H9 (cell line): ENCODE measurements at regions not wholly inside any gene's neighbourhood (a gene's known extent, or its start where the extent isn't known, plus 50 kb on each side); places are given as distances from the start of the nearest gene placed in this dataset.

ENCODE experiments used
- DNase-seq: peaks from one replicate; pipeline ENCODE4 v3.0.0-alpha.2; 2017
- H2AFZ ChIP-seq: one replicate; pipeline ENCODE4 v1.6.1; 2013; ENCODE audit warnings: mild to moderate bottlenecking, low read length, control low read depth, moderate library complexity
- H2AK5ac ChIP-seq: 2 replicates; pipeline ENCODE4 v1.6.1; 2013; ENCODE audit warnings: low read length, control low read depth, mixed read lengths; ENCODE audit not compliant: insufficient read length
- H2BK120ac ChIP-seq: one replicate; pipeline ENCODE4 v1.6.1; 2013; ENCODE audit warnings: low read depth, mild to moderate bottlenecking, low read length, control low read depth, inconsistent platforms; ENCODE audit not compliant: poor library complexity, severe bottlenecking
- H2BK12ac ChIP-seq: 2 replicates; pipeline ENCODE4 v1.6.1; 2013; ENCODE audit warnings: low read length, control low read depth, mixed read lengths, low read depth; ENCODE audit not compliant: insufficient read length
- H2BK15ac ChIP-seq: 2 replicates; pipeline ENCODE4 v1.6.1; 2013; ENCODE audit warnings: low read depth, low read length, control low read depth
- H2BK20ac ChIP-seq: one replicate; pipeline ENCODE4 v1.6.1; 2013; ENCODE audit warnings: low read depth, mild to moderate bottlenecking, low read length, control low read depth, inconsistent platforms; ENCODE audit not compliant: poor library complexity, severe bottlenecking
- H2BK5ac ChIP-seq: 2 replicates; pipeline ENCODE4 v1.6.1; 2013; ENCODE audit warnings: low read length, control low read depth, mixed read lengths; ENCODE audit not compliant: insufficient read length
- H3K14ac ChIP-seq: 2 replicates; pipeline ENCODE4 v1.6.1; 2013; ENCODE audit warnings: low read length, control low read depth; ENCODE audit not compliant: insufficient read depth
- H3K18ac ChIP-seq: 2 replicates; pipeline ENCODE4 v1.6.1; 2013; ENCODE audit warnings: low read depth, mild to moderate bottlenecking, mixed read lengths, low read length, control low read depth; ENCODE audit not compliant: insufficient read length
- H3K23ac ChIP-seq: 2 replicates; pipeline ENCODE4 v1.6.1; 2013; ENCODE audit warnings: low read length, control low read depth, mixed read lengths, low read depth; ENCODE audit not compliant: insufficient read length
- H3K23me2 ChIP-seq: 2 replicates; pipeline ENCODE4 v1.6.1; 2013; ENCODE audit warnings: low read depth, mild to moderate bottlenecking, mixed read lengths, low read length, control low read depth; ENCODE audit not compliant: insufficient read length, poor library complexity, severe bottlenecking
- H3K27ac ChIP-seq: 2 replicates; pipeline ENCODE4 v1.5.1; 2013; ENCODE audit warnings: low read length, control low read depth, mixed read lengths, low read depth; ENCODE audit not compliant: insufficient read length
- H3K27me3 ChIP-seq: 2 replicates; pipeline ENCODE4 v1.6.1; 2013; ENCODE audit warnings: low read length, control low read depth, inconsistent platforms; ENCODE audit not compliant: insufficient read depth
- H3K4ac ChIP-seq: 2 replicates; pipeline ENCODE4 v1.6.1; 2013; ENCODE audit warnings: low read depth, mild to moderate bottlenecking, control low read depth, inconsistent platforms, low read length, moderate library complexity
- H3K4me1 ChIP-seq: 2 replicates; pipeline ENCODE4 v1.6.1; 2013; ENCODE audit warnings: low read length, control low read depth, inconsistent platforms; ENCODE audit not compliant: insufficient read depth
- H3K4me2 ChIP-seq: 2 replicates; pipeline ENCODE4 v1.6.1; 2013; ENCODE audit warnings: low read length, control low read depth, mixed read lengths; ENCODE audit not compliant: insufficient read length, insufficient read depth
- H3K56ac ChIP-seq: 2 replicates; pipeline ENCODE4 v1.6.1; 2013; ENCODE audit warnings: low read depth, mild to moderate bottlenecking, mixed read lengths, low read length, control low read depth; ENCODE audit not compliant: insufficient read length
- H3K79me1 ChIP-seq: 2 replicates; pipeline ENCODE4 v1.6.1; 2013; ENCODE audit warnings: low read depth, mild to moderate bottlenecking, moderate library complexity, low read length, control low read depth, inconsistent platforms; ENCODE audit not compliant: insufficient read depth, poor library complexity, severe bottlenecking
- H3K79me2 ChIP-seq: 2 replicates; pipeline ENCODE4 v1.6.1; 2013; ENCODE audit warnings: low read length, control low read depth, inconsistent platforms; ENCODE audit not compliant: insufficient read depth
- H3K9ac ChIP-seq: 2 replicates; pipeline ENCODE4 v1.6.1; 2013; ENCODE audit warnings: low read length, control low read depth, mixed read lengths; ENCODE audit not compliant: insufficient read length; ENCODE audit errors: extremely low read depth
- H3K9me3 ChIP-seq: one replicate; pipeline ENCODE4 v1.6.1; 2013; ENCODE audit warnings: low read depth, low read length, inconsistent platforms; ENCODE audit not compliant: control insufficient read depth
- H3T11ph ChIP-seq: one replicate; pipeline ENCODE4 v1.6.1; 2013; ENCODE audit warnings: mild to moderate bottlenecking, low read length, control low read depth, inconsistent platforms
- H4K20me1 ChIP-seq: one replicate; pipeline ENCODE4 v1.6.1; 2013; ENCODE audit not compliant: control insufficient read depth, insufficient read length, insufficient read depth
- H4K5ac ChIP-seq: 2 replicates; pipeline ENCODE4 v1.6.1; 2013; ENCODE audit warnings: low read depth, mild to moderate bottlenecking, mixed read lengths, low read length, control low read depth; ENCODE audit not compliant: insufficient read length
- H4K8ac ChIP-seq: replicated peaks from 2 replicates; pipeline ENCODE4 v1.6.1; 2013; ENCODE audit warnings: low read length, control low read depth, mixed read lengths, low read depth; ENCODE audit not compliant: insufficient read length
- H4K91ac ChIP-seq: 2 replicates; pipeline ENCODE4 v1.6.1; 2013; ENCODE audit warnings: low read depth, mild to moderate bottlenecking, moderate library complexity, mixed read lengths, low read length, control low read depth; ENCODE audit not compliant: insufficient read length
- H3K27ac Mint-ChIP-seq, 3 experiments: 2 replicates in 2 of 3; 3 replicates in 1 of 3; pipeline ENCODE4 v1.8.0; 2020 to 2021; ENCODE audit warnings: mixed read lengths in 3 of 3, mild to moderate bottlenecking in 1 of 3, moderate library complexity in 1 of 3
- H3K27me3 Mint-ChIP-seq: 2 replicates; pipeline ENCODE4 v1.8.0; 2021; ENCODE audit warnings: low read depth, mild to moderate bottlenecking, moderate library complexity, mixed read lengths
- H3K36me3 Mint-ChIP-seq, 3 experiments: 2 replicates in 2 of 3; 3 replicates in 1 of 3; pipeline ENCODE4 v1.8.0; 2020 to 2021; ENCODE audit warnings: low read depth in 3 of 3, mixed read lengths in 3 of 3; ENCODE audit not compliant: insufficient read depth in 1 of 3
- H3K4me1 Mint-ChIP-seq, 2 experiments: 2 replicates each; pipeline ENCODE4 v1.8.0; 2020; ENCODE audit warnings: mixed read lengths in 2 of 2
- H3K4me3 Mint-ChIP-seq, 2 experiments: 2 replicates in 1 of 2; 3 replicates in 1 of 2; pipeline ENCODE4 v1.8.0; 2020 to 2021; ENCODE audit warnings: mild to moderate bottlenecking in 2 of 2, mixed read lengths in 2 of 2, moderate library complexity in 1 of 2
- H3K9me3 Mint-ChIP-seq, 2 experiments: 2 replicates in 1 of 2; 3 replicates in 1 of 2; pipeline ENCODE4 v1.8.0; 2020; ENCODE audit warnings: mild to moderate bottlenecking in 2 of 2, mixed read lengths in 2 of 2, moderate library complexity in 1 of 2
- WGBS: extraction: QIAGEN DNeasy Blood & Tissue Kit; methylation state at CpG from one replicate; pipeline ENCODE4 v1.1.7; 2013; ENCODE audit warnings: missing lambda C conversion rate, low lambda C conversion rate, mixed read lengths; ENCODE audit not compliant: insufficient read length; ENCODE audit errors: extremely low coverage; 5-methylcytosine and 5-hydroxymethylcytosine counted together
- TF ChIP-seq, protein P1 (sequence below): fragments of 200-600 bp; sonication (generic); conservative IDR thresholded peaks from 3 replicates; pipeline ENCODE4 v1.8.0; 2021; ENCODE audit warnings: antibody characterized with exemption, mild to moderate bottlenecking

DNA sequence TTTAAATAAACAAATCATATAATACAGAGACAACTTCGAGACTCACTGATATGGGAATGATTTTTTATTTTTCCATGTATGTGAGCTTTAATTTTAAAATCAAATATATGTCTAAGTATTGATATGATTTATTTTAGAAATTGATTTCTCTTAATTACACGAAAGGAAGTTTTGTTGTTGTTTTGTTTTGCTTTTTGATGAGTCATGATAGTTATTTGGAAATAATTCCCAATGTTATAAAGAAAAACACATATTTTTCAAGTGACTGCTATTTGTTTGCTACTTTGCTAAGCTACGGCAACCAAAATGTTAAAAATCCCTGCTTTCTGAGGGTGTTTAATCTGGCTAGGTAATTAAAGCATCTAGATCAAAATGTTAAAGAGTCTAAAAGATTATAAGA lies 2139.4 kb upstream of the TENM3 start:
- no peaks in the 10 kb centered on the region for H4K20me1 ChIP-seq
- Mint-ChIP-seq H3K36me3 (no peaks in the 10 kb centered on the region), H3K9me3 (no peaks in the 10 kb centered on the region), H3K4me3 (no peak overlapping the region), H3K27me3 (peaks cover 2% of the 10 kb centered on the region; the same call in 1 of the 2 replicates), H3K27ac (no peak overlapping the region), H3K4me1 (peaks cover 5% of the 10 kb centered on the region in 2 experiments; a peak in 3 of 4 replicates)
- H3K79me2 ChIP-seq: no peaks in the 10 kb centered on the region
- WGBS: no CpG with 5 or more reads among the region's 3 CpGs
- peaks cover 3% of the 10 kb centered on the region; the same call in 1 of the 2 replicates for H3K4me1 ChIP-seq
- H3K27me3 ChIP-seq: no peaks in the 10 kb centered on the region
- no peak overlapping the region for H2BK15ac ChIP-seq
- no peak overlapping the region for H3K56ac ChIP-seq
- H3K14ac ChIP-seq: no peak overlapping the region
- H4K8ac ChIP-seq: no peak overlapping the region
- no peaks in the 10 kb centered on the region for H3K23me2 ChIP-seq
- no peaks in the 10 kb centered on the region for H3K79me1 ChIP-seq
- no peaks in the 10 kb centered on the region for H3K9me3 ChIP-seq
- no peak overlapping the region for H3K9ac ChIP-seq
- H3K27ac ChIP-seq: no peak overlapping the region
- H3T11ph ChIP-seq: no peak overlapping the region
- H2AFZ ChIP-seq: no peak overlapping the region
- H2BK20ac ChIP-seq: no peak overlapping the region
- no peak overlapping the region for H2AK5ac ChIP-seq
- H2BK120ac ChIP-seq: no peak overlapping the region
- H4K91ac ChIP-seq: no peak overlapping the region
- H2BK12ac ChIP-seq: no peak overlapping the region
- no peak overlapping the region for H3K4ac ChIP-seq
- H3K18ac ChIP-seq: no peak overlapping the region
- H4K5ac ChIP-seq: no peak overlapping the region
- TF ChIP-seq, protein P1, sequence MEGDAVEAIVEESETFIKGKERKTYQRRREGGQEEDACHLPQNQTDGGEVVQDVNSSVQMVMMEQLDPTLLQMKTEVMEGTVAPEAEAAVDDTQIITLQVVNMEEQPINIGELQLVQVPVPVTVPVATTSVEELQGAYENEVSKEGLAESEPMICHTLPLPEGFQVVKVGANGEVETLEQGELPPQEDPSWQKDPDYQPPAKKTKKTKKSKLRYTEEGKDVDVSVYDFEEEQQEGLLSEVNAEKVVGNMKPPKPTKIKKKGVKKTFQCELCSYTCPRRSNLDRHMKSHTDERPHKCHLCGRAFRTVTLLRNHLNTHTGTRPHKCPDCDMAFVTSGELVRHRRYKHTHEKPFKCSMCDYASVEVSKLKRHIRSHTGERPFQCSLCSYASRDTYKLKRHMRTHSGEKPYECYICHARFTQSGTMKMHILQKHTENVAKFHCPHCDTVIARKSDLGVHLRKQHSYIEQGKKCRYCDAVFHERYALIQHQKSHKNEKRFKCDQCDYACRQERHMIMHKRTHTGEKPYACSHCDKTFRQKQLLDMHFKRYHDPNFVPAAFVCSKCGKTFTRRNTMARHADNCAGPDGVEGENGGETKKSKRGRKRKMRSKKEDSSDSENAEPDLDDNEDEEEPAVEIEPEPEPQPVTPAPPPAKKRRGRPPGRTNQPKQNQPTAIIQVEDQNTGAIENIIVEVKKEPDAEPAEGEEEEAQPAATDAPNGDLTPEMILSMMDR: no peak
- no peak overlapping the region for H3K4me2 ChIP-seq
- no peak for DNase-seq
- no peak overlapping the region for H2BK5ac ChIP-seq
- no peak overlapping the region for H3K23ac ChIP-seq
